Right cardiac atrium (tissue), 5 donors: ENCODE measurements at regions not wholly inside any gene's neighbourhood (a gene's known extent, or its start where the extent isn't known, plus 50 kb on each side); places are given as distances from the start of the nearest gene placed in this dataset.

ENCODE experiments used
- ATAC-seq, 2 donors: fragments of 200-7000 bp; cut with Tn5 transposase; one replicate each; pipeline versions ENCODE4 v1.8.0 to v1.9.1; 2020; ENCODE audit warnings: moderate library complexity in 2 of 2, mild to moderate bottlenecking in 1 of 2
- DNase-seq, 3 donors: peaks; one replicate each; pipeline ENCODE4 v3.0.0-alpha.2; 2020
- H3K27ac ChIP-seq: one replicate; pipeline ENCODE4 v1.5.1; 2013; ENCODE audit warnings: mild to moderate bottlenecking, low read length, control low read depth, moderate library complexity
- H3K27me3 ChIP-seq: one replicate; pipeline ENCODE4 v1.6.1; 2013; ENCODE audit not compliant: control insufficient read depth, insufficient read depth
- H3K4me1 ChIP-seq: one replicate; pipeline ENCODE4 v1.6.1; 2013; ENCODE audit warnings: low read length; ENCODE audit not compliant: control insufficient read depth, insufficient read depth
- H3K4me3 ChIP-seq: one replicate; pipeline ENCODE4 v1.5.1; 2013; ENCODE audit warnings: low read length, control low read depth
- H3K9me3 ChIP-seq: one replicate; pipeline ENCODE4 v1.6.1; 2013; ENCODE audit warnings: low read length; ENCODE audit not compliant: control insufficient read depth
- WGBS: extraction: QIAGEN DNeasy Blood & Tissue Kit; methylation state at CpG from one replicate; pipeline ENCODE4 v1.1.7; 2013; 5-methylcytosine and 5-hydroxymethylcytosine counted together
- intact Hi-C, 4 donors: fragments of 100-400 bp; cut with DNase I; formaldehyde crosslinking; loops; one replicate each; pipeline versions ENCODE4 v1.11.0 to v1.14.0; 2022 to 2023
- donor health status: healthy with polysubstance abuse.
- donor health status: DM: no; HTN: yes; CAD: no.
- donor health status: DM: no; HTN: no; CAD: no.
- donor health status: DM: no; HTN: yes; CAD: no; lungs with severe emphysema.
- donor health status: DM: yes; HTN: yes; CAD: no.

DNA sequence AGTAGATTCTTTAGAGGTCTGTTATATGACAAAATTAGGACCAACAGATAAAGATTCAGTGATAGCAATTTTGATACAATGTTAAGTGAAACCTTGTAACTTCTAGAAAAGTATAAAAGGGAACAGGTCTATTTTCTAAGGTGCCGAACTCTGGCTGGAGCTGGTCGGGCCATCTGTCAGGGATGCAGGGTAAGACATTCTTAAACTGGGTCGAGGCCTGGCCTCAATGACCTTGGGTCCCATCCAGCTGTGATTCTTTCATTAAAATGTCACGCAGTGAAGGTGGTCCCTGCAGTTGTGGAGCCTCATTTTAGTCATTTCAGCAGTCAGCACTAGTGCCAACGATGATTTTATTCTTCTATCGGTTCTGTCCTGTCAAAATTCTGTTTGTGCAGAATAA, 271.9 kb upstream of the SPRY2 start:
- ATAC-seq, result no peak
- no peak overlapping the region for H3K27ac ChIP-seq
- H3K27me3 ChIP-seq, result no peaks in the 10 kb centered on the region
- peaks cover 4% of the 10 kb centered on the region for H3K4me1 ChIP-seq
- DNase-seq, result peak in 1 of 3 donors; percentile 50
- 58% methylated on average over 6 of the region's 6 CpGs for WGBS
- no peaks in the 10 kb centered on the region for H3K9me3 ChIP-seq
- no peak overlapping the region for H3K4me3 ChIP-seq
- intact Hi-C loops, result no loop called here

GRCh38 chr13:80611310-80611709, 270.4 kb upstream of the SPRY2 start:
- no peak overlapping the region for H3K27ac ChIP-seq
- 97% methylated on average over 1 of the region's 1 CpG for WGBS

DNA sequence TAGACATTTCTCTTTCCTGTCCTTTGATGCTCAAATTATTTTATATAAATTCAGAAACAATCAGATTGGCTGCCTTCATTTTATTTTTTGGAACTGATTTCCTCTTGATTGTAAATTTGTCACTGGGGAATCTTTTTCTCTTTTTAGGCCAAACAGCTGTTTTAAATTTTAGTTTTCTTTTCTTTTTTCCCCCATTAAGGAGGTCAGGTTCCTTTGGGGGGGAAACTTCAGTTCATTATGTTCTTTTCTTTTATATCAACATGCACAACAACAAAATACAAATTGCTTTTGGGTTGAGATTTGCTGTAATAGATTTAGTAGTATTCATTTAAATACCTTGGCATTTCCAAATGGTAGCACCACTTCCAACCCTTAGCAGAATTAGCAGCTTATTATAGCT, 264.8 kb upstream of the SPRY2 start:
- H3K27me3 ChIP-seq, result no peaks in the 10 kb centered on the region
- no peak overlapping the region for H3K27ac ChIP-seq
- no peak for DNase-seq
- no peak for ATAC-seq
- no peaks in the 10 kb centered on the region for H3K4me1 ChIP-seq
- H3K9me3 ChIP-seq, result no peaks in the 10 kb centered on the region
- intact Hi-C loops, result no loop called here
- no peak overlapping the region for H3K4me3 ChIP-seq

More at GRCh38 chr13:80611310-80611709, 270.4 kb upstream of the SPRY2 start:
- no peak overlapping the region for H3K4me3 ChIP-seq
- intact Hi-C loops, result no loop called here
- no peaks in the 10 kb centered on the region for H3K9me3 ChIP-seq
- ATAC-seq (no peak), DNase-seq (no peak)
- H3K27me3 ChIP-seq, result no peaks in the 10 kb centered on the region
- peaks cover 4% of the 10 kb centered on the region for H3K4me1 ChIP-seq

DNA sequence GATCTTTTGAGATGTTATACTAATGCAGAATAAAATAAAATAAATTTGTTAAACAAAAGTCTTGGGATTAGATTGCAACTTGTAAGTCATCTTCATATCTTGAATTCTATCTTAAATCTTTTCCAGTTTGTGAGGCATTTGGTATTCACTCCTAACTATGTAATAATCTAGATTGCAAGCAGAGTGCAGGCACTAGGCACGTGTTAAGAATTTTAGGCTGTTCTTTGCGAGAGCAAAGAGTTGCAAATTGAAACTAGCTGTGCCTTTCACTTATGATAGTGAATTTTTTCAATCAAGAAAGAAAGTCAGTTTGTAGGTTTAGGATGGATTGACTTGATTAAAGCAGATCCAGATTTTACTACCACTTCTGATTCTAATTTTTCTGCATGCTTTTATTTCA, 264.1 kb upstream of the SPRY2 start:
- Histone ChIP-seq H3K4me3 (no peak overlapping the region), H3K27me3 (no peaks in the 10 kb centered on the region), H3K27ac (no peak overlapping the region), H3K9me3 (no peaks in the 10 kb centered on the region), H3K4me1 (no peaks in the 10 kb centered on the region)
- 53% methylated on average over 2 of the region's 2 CpGs for WGBS
- intact Hi-C loops, result no loop called here
- ATAC-seq (peak in 1 of 2 donors; percentile 57), DNase-seq (no peak)

DNA sequence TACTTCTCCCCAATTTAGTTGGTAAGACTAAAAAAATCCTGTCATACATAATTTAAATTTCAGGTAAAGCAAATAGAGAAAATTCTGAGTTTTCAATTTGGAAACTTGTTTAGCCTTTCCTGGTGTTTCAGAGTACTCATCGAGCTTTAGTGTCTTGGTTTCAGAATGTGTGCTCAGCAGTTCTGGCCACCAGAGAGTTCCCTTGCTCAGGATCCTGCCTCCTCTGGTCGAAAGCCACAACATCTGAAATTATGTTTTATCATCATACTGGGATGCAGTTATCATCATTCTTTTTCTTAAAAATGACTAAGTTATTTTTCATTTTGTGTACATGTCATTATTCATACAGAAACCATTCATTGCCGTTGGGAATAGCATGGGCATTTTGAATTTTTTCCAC, 263.2 kb upstream of the SPRY2 start:
- H3K27me3 ChIP-seq, result no peaks in the 10 kb centered on the region
- no peaks in the 10 kb centered on the region for H3K4me1 ChIP-seq
- no peak overlapping the region for H3K4me3 ChIP-seq
- peak; percentile 30 to 53 (median 33) for DNase-seq
- intact Hi-C loops, result no loop called here
- H3K9me3 ChIP-seq, result no peaks in the 10 kb centered on the region
- peak; percentile 55 to 76 for ATAC-seq
- WGBS, result 57% methylated on average over 3 of the region's 3 CpGs
- H3K27ac ChIP-seq, result no peak overlapping the region

GRCh38 chr13:80603351-80603750, 262.4 kb upstream of the SPRY2 start:
- intact Hi-C loops, result no loop called here
- no peak for DNase-seq
- no peak overlapping the region for H3K4me3 ChIP-seq
- 39% methylated on average over 1 of the region's 1 CpG for WGBS
- H3K4me1 ChIP-seq, result no peaks in the 10 kb centered on the region
- H3K9me3 ChIP-seq, result no peaks in the 10 kb centered on the region
- ATAC-seq, result no peak
- H3K27me3 ChIP-seq, result no peaks in the 10 kb centered on the region
- no peak overlapping the region for H3K27ac ChIP-seq

DNA sequence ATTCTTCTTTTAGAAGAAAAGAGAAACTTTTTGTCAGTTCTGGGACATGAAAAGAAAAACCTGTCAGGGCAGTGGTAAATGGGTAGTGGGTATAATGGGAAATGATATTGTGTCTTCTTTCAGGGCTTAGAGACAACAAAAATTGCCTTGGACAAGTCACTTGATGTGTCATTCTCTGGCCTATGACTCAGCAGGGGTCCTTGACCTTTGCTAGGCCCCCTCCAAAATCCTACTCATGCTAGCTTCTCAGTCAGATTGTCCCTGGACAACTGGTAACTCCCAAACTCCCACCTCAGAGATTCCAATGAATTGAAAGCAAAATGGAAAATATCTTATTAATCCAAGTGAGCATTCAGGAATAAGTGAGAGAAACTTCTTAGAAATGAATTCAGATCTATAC, 258.8 kb upstream of the SPRY2 start:
- H3K27me3 ChIP-seq, result no peaks in the 10 kb centered on the region
- no peaks in the 10 kb centered on the region for H3K9me3 ChIP-seq
- no peak overlapping the region for H3K4me3 ChIP-seq
- intact Hi-C loops, result no loop called here
- no peaks in the 10 kb centered on the region for H3K4me1 ChIP-seq
- no peak for ATAC-seq
- no peak overlapping the region for H3K27ac ChIP-seq
- DNase-seq, result no peak

DNA sequence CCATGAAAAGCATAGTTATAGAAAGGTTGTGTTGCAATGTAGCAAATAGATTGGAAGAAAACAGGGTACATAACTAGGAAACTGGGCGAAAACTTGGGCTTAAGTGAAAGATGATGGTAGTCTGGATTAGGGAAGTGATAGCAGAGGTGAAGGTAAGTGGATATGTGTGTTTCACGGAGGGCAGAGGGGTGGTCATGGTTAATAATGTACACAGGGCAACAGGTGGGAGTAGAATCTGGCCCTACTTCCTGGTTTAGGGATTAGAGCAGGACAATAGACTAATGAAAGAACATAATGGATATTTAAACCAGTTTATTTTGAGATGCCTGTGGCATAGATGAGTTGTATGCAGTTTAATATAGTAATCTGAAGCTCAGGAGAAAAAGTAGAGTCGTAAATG, 257.3 kb upstream of the SPRY2 start:
- Histone ChIP-seq H3K27ac (no peak overlapping the region), H3K9me3 (no peaks in the 10 kb centered on the region), H3K4me1 (no peaks in the 10 kb centered on the region), H3K4me3 (no peak overlapping the region), H3K27me3 (no peaks in the 10 kb centered on the region)
- ATAC-seq, result no peak
- 94% methylated on average over 3 of the region's 3 CpGs for WGBS
- no peak for DNase-seq
- intact Hi-C loops, result no loop called here

- H3K9me3 ChIP-seq, result no peaks in the 10 kb centered on the region
- no peaks in the 10 kb centered on the region for H3K27me3 ChIP-seq
- intact Hi-C loops, result no loop called here
- 86% methylated on average over 4 of the region's 4 CpGs for WGBS
- H3K4me1 ChIP-seq, result no peaks in the 10 kb centered on the region
- no peak overlapping the region for H3K4me3 ChIP-seq
- DNase-seq, result no peak
- ATAC-seq, result no peak
- H3K27ac ChIP-seq, result no peak overlapping the region
Measured at GRCh38 chr13:80591976-80592740, 251.2 kb upstream of the SPRY2 start.

GRCh38 chr13:80590551-80590950, 249.6 kb upstream of the SPRY2 start:
- WGBS, result 86% methylated on average over 3 of the region's 3 CpGs
- DNase-seq (no peak), ATAC-seq (no peak)
- Histone ChIP-seq H3K27me3 (no peaks in the 10 kb centered on the region), H3K9me3 (no peaks in the 10 kb centered on the region), H3K27ac (no peak overlapping the region), H3K4me3 (no peak overlapping the region), H3K4me1 (no peaks in the 10 kb centered on the region)
- intact Hi-C loops, result no loop called here

- Histone ChIP-seq H3K4me3 (no peak overlapping the region), H3K4me1 (no peaks in the 10 kb centered on the region), H3K27ac (no peak overlapping the region), H3K9me3 (no peaks in the 10 kb centered on the region), H3K27me3 (no peaks in the 10 kb centered on the region)
- WGBS, result 73% methylated on average over 2 of the region's 2 CpGs
- ATAC-seq, result no peak
- no peak for DNase-seq
- intact Hi-C loops, result no loop called here
Measured at GRCh38 chr13:80586356-80586755, 245.4 kb upstream of the SPRY2 start.

GRCh38 chr13:80585531-80585930, 244.6 kb upstream of the SPRY2 start:
- no peaks in the 10 kb centered on the region for H3K27me3 ChIP-seq
- intact Hi-C loops, result no loop called here
- no peak overlapping the region for H3K4me3 ChIP-seq
- no peak for ATAC-seq
- H3K4me1 ChIP-seq, result no peaks in the 10 kb centered on the region
- WGBS, result 77% methylated on average over 1 of the region's 1 CpG
- no peaks in the 10 kb centered on the region for H3K9me3 ChIP-seq
- H3K27ac ChIP-seq, result no peak overlapping the region
- no peak for DNase-seq
